Thoracic aorta (tissue), 2 donors: ENCODE measurements at regions not wholly inside any gene's neighbourhood (a gene's known extent, or its start where the extent isn't known, plus 50 kb on each side); places are given as distances from the start of the nearest gene placed in this dataset.

Source experiments
- ATAC-seq: fragments of 150-250 bp; one replicate; pipeline ENCODE4 v1.8.0; 2017; ENCODE audit warnings: low read depth; ENCODE audit not compliant: insufficient number of reproducible peaks, low FRiP score
- DNase-seq: peaks from one replicate; pipeline ENCODE4 v3.0.0-alpha.2; 2020; ENCODE audit warnings: low spot score
- H3K27ac ChIP-seq, 2 donors: fragments of 200-600 bp; sonication (generic); 1 replicate in 1 of 2; 2 replicates in 1 of 2; pipeline ENCODE4 v1.5.1; 2016; ENCODE audit warnings: mild to moderate bottlenecking in 2 of 2, moderate library complexity in 2 of 2
- H3K27me3 ChIP-seq: fragments of 200-600 bp; sonication (generic); replicated peaks from 2 replicates; pipeline ENCODE4 v1.6.0; 2016; ENCODE audit warnings: mild to moderate bottlenecking; ENCODE audit not compliant: insufficient read depth
- H3K36me3 ChIP-seq: fragments of 200-600 bp; sonication (generic); one replicate; pipeline ENCODE4 v1.5.1; 2016
- H3K4me1 ChIP-seq, 2 donors: fragments of 200-600 bp; sonication (generic); 1 replicate in 1 of 2; 2 replicates in 1 of 2; pipeline versions ENCODE4 v1.5.1 to v1.6.0; 2016; ENCODE audit warnings: low read depth in 2 of 2, mild to moderate bottlenecking in 1 of 2; ENCODE audit not compliant: control insufficient read depth in 1 of 2
- H3K4me3 ChIP-seq: fragments of 200-600 bp; sonication (generic); 2 replicates; pipeline ENCODE4 v1.5.1; 2016; ENCODE audit warnings: mild to moderate bottlenecking
- H3K9me3 ChIP-seq: fragments of 200-600 bp; sonication (generic); 2 replicates; pipeline ENCODE4 v1.5.1; 2016
- CTCF ChIP-seq: fragments of 200-600 bp; sonication (generic); IDR thresholded peaks from one replicate; pipeline ENCODE4 v1.5.1; 2019; ENCODE audit warnings: antibody characterized with exemption

- Histone ChIP-seq H3K36me3 (no peaks in the 10 kb centered on the region), H3K27me3 (no peaks in the 10 kb centered on the region), H3K4me3 (no peak overlapping the region), H3K9me3 (no peaks in the 10 kb centered on the region), H3K4me1 (no peaks in the 10 kb centered on the region), H3K27ac (no peak overlapping the region)
- DNase-seq (no peak), ATAC-seq (no peak)
- TF ChIP-seq CTCF = no peak
Observed at GRCh38 chr9:120338340-120338739, 241.6 kb downstream of the CDK5RAP2 start.

- H3K4me1 ChIP-seq = no peaks in the 10 kb centered on the region
- no peaks in the 10 kb centered on the region for H3K27me3 ChIP-seq
- H3K27ac ChIP-seq = no peak overlapping the region
- no peak for TF ChIP-seq CTCF
- H3K9me3 ChIP-seq = no peaks in the 10 kb centered on the region
- no peak overlapping the region for H3K4me3 ChIP-seq
- no peaks in the 10 kb centered on the region for H3K36me3 ChIP-seq
- DNase-seq = no peak
- ATAC-seq = no peak
Observed at GRCh38 chr9:120337131-120337530, 242.8 kb downstream of the CDK5RAP2 start.

GRCh38 chr9:120336753-120337090 lies 243.2 kb downstream of the CDK5RAP2 start:
- Histone ChIP-seq H3K9me3 (no peaks in the 10 kb centered on the region), H3K4me1 (no peaks in the 10 kb centered on the region), H3K36me3 (no peaks in the 10 kb centered on the region), H3K4me3 (no peak overlapping the region), H3K27ac (no peak overlapping the region), H3K27me3 (no peaks in the 10 kb centered on the region)
- DNase-seq (no peak), ATAC-seq (no peak)
- TF ChIP-seq CTCF = no peak

- H3K9me3 ChIP-seq = no peaks in the 10 kb centered on the region
- H3K4me1 ChIP-seq = no peaks in the 10 kb centered on the region
- no peak overlapping the region for H3K4me3 ChIP-seq
- H3K27me3 ChIP-seq = no peaks in the 10 kb centered on the region
- no peak for DNase-seq
- no peak for TF ChIP-seq CTCF
- ATAC-seq = no peak
- H3K36me3 ChIP-seq = no peaks in the 10 kb centered on the region
- H3K27ac ChIP-seq = no peak overlapping the region
Observed at GRCh38 chr9:120336021-120336752, 243.8 kb downstream of the CDK5RAP2 start.

GRCh38 chr9:120331913-120332312 lies 248.1 kb downstream of the CDK5RAP2 start:
- no peaks in the 10 kb centered on the region for H3K9me3 ChIP-seq
- no peak for DNase-seq

More at GRCh38 chr9:120331913-120332312, 248.1 kb downstream of the CDK5RAP2 start:
- no peaks in the 10 kb centered on the region for H3K36me3 ChIP-seq
- no peak for ATAC-seq
- H3K4me1 ChIP-seq = no peaks in the 10 kb centered on the region
- no peak overlapping the region for H3K4me3 ChIP-seq
- no peak for TF ChIP-seq CTCF
- no peaks in the 10 kb centered on the region for H3K27me3 ChIP-seq
- no peak overlapping the region for H3K27ac ChIP-seq
